Right cardiac atrium (tissue), 5 donors: ENCODE measurements at regions not wholly inside any gene's neighbourhood (a gene's known extent, or its start where the extent isn't known, plus 50 kb on each side); places are given as distances from the start of the nearest gene placed in this dataset.
"Not testable (repeated sequence)": the region's sequence is repeated elsewhere in the genome, so short reads cannot be mapped to it uniquely, and the experiment has no call there.

ENCODE experiments used
- ATAC-seq, 2 donors: fragments of 200-7000 bp; cut with Tn5 transposase; one replicate each; pipeline versions ENCODE4 v1.8.0 to v1.9.1; 2020; ENCODE audit warnings: moderate library complexity in 2 of 2, mild to moderate bottlenecking in 1 of 2
- DNase-seq, 3 donors: peaks; one replicate each; pipeline ENCODE4 v3.0.0-alpha.2; 2020
- H3K27ac ChIP-seq: one replicate; pipeline ENCODE4 v1.5.1; 2013; ENCODE audit warnings: mild to moderate bottlenecking, low read length, control low read depth, moderate library complexity
- H3K27me3 ChIP-seq: one replicate; pipeline ENCODE4 v1.6.1; 2013; ENCODE audit not compliant: control insufficient read depth, insufficient read depth
- H3K4me1 ChIP-seq: one replicate; pipeline ENCODE4 v1.6.1; 2013; ENCODE audit warnings: low read length; ENCODE audit not compliant: control insufficient read depth, insufficient read depth
- H3K4me3 ChIP-seq: one replicate; pipeline ENCODE4 v1.5.1; 2013; ENCODE audit warnings: low read length, control low read depth
- H3K9me3 ChIP-seq: one replicate; pipeline ENCODE4 v1.6.1; 2013; ENCODE audit warnings: low read length; ENCODE audit not compliant: control insufficient read depth
- WGBS: extraction: QIAGEN DNeasy Blood & Tissue Kit; methylation state at CpG from one replicate; pipeline ENCODE4 v1.1.7; 2013; 5-methylcytosine and 5-hydroxymethylcytosine counted together
- intact Hi-C, 4 donors: fragments of 100-400 bp; cut with DNase I; formaldehyde crosslinking; loops; one replicate each; pipeline versions ENCODE4 v1.11.0 to v1.14.0; 2022 to 2023
- donor health status: healthy with polysubstance abuse.
- donor health status: DM: no; HTN: yes; CAD: no.
- donor health status: DM: no; HTN: no; CAD: no.
- donor health status: DM: no; HTN: yes; CAD: no; lungs with severe emphysema.
- donor health status: DM: yes; HTN: yes; CAD: no.

DNA sequence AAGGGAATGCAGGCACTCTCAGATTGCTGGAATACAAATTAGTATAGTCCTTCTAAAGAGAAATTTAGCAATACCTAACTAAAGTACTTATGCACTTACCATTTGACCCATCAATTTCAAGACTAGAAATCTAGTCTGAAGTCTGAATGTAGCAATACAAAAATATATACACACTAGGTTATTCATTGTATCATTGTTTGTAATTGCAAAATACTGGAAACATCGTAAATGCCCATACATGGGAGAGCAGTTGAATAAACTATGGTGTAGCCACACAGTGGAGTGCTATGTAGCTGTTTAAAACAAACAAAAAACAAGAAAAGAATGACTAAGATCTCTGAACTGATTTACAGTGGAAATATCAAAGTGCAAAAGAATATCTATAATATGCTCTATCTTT lies 346.4 kb downstream of the ZNF674 start:
- DNase-seq, result no peak
- H3K27ac ChIP-seq, result no peak overlapping the region
- no peaks in the 10 kb centered on the region for H3K27me3 ChIP-seq
- no peak overlapping the region for H3K4me3 ChIP-seq
- H3K4me1 ChIP-seq, result no peaks in the 10 kb centered on the region
- 82% methylated on average over 1 of the region's 1 CpG for WGBS
- no peak for ATAC-seq
- no peaks in the 10 kb centered on the region for H3K9me3 ChIP-seq
- intact Hi-C loops, result no loop called here

DNA sequence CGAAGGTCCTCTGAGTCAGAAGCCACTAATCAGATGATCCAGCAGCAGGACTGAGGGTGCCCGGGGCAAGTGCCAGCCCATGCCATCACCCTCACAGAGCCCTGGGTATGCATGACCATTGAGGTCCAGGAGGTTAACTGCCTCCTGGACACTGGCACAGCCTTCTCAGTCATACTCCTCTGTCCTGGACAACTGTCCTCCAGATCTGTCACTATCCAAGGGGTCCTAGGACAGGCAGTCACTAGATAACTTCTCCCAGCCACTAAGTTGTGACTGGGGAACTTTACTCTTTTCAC lies 358.5 kb downstream of the ZNF674 start:
- H3K27ac ChIP-seq, H3K4me1 ChIP-seq, DNase-seq, ATAC-seq, H3K9me3 ChIP-seq, H3K27me3 ChIP-seq, intact Hi-C loops, H3K4me3 ChIP-seq: not testable (repeated sequence)
- 92% methylated on average over 2 of the region's 2 CpGs for WGBS

DNA sequence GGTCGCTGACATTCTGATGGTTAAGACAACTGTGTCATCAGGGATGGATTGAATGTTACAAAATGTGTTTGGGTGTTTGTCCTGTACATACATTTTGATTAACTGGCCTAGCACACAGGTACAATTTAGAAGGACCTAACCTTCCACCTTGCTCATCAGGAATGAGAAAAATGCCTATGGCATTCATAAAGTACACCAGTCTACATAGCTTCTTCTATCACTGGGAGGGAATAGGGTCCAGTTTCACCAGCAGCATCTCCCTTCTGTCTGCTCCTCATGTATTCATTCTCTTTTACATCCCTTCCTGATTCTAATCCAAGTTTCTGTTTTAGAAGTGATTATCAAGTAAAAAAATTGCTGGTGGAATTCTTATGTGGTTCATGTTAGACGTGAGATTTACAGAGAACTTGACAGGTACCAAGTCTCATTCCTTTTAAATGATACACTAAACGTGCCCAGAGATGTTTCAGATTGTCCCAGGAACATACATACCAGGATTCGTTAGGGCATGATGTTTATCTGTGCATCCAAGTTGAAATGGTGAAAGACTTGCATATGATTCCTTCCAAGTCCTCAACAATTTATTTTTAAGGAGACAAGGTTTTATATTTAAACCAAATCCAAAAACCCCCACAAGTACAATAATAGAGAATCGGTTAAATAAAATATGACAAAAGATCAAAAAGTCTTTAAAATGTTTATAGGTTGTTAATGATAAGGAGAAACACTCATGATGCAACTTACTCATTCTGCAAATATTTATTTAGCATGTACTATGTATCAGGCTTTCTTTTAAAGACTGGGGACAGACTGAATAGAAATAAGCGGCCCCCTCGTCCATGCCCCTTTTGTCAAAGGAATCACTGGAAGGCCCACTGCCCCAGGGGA lies 359.1 kb downstream of the ZNF674 start:
- no peaks in the 10 kb centered on the region for H3K4me1 ChIP-seq
- no peaks in the 10 kb centered on the region for H3K9me3 ChIP-seq
- no peak for ATAC-seq
- DNase-seq, result no peak
- WGBS, result 73% methylated on average over 7 of the region's 7 CpGs
- intact Hi-C loops, result no loop called here
- no peak overlapping the region for H3K4me3 ChIP-seq
- H3K27ac ChIP-seq, result no peak overlapping the region
- H3K27me3 ChIP-seq, result no peaks in the 10 kb centered on the region

DNA sequence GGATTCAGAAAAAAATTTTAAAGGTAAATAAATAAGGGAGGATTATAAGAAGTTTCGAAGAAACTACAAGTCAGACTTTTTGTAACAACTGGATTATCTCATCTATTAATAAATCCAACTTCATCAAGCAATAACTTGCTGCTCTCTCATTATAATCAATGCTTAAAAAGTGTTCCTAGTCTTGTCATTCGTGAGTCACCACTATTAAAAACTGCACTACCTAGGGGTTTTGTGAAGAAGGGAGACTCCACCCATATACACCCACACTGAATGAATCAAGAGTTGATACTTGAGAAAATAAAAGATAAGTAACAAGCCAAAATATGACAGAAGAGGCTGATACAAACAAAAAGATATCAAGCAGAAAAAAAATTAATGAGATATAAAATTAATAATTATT lies 360.5 kb downstream of the ZNF674 start:
- Histone ChIP-seq H3K4me3 (no peak overlapping the region), H3K27ac (no peak overlapping the region), H3K4me1 (no peaks in the 10 kb centered on the region), H3K9me3 (no peaks in the 10 kb centered on the region), H3K27me3 (no peaks in the 10 kb centered on the region)
- 78% methylated on average over 2 of the region's 2 CpGs for WGBS
- ATAC-seq, result no peak
- no peak for DNase-seq
- intact Hi-C loops, result no loop called here

DNA sequence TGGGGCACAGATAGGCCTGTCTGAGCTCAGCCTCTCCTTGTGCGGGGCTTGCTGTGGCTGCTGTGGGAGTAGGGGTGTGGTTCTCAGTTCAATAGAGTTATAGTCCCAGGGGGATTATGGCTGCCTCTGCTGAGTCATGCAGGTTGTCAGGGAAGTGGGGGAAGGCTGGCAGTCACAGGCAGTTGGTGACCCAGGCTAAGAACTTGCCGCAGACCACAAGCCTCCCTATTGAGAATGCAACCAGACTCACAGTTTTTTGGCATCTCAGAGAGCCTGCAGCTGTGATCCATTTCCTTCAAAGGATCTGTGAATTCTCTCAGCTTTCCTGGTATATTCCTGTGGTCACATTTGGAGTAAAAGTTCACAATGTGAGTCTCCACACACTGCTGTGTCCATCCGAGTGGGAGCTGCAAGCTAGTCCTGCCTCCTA lies 364.9 kb downstream of the ZNF674 start:
- DNase-seq, result no peak
- 53% methylated on average over 3 of the region's 3 CpGs for WGBS
- intact Hi-C loops, result no loop called here

DNA sequence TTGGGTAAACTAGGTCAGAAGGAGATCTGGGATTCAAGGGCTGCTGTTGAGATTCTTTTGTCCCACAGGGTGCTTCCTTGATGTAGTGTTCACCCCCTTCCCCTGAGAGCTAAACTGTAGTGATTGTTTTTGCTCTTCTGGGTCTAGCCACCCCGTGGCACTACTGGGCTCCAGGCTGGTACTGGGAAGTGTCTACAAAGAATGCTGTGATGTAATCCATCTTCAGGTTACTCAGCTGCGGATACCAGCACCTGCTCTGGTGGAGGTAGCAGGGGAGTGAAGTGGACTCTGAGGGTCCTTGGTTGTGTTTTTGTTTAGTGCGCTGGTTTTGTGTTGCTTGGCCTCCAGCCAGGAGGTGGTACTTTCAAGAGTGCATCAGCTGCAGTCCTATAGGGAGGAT lies 365.5 kb downstream of the ZNF674 start:
- Histone ChIP-seq H3K27me3 (no peaks in the 10 kb centered on the region), H3K27ac (no peak overlapping the region), H3K4me3 (no peak overlapping the region), H3K9me3 (no peaks in the 10 kb centered on the region), H3K4me1 (no peaks in the 10 kb centered on the region)
- ATAC-seq (no peak), DNase-seq (no peak)
- WGBS, result 79% methylated on average over 3 of the region's 3 CpGs
- intact Hi-C loops, result no loop called here

More for the DNA sequence above, 364.9 kb downstream of the ZNF674 start:
- Histone ChIP-seq H3K4me1 (no peaks in the 10 kb centered on the region), H3K9me3 (no peaks in the 10 kb centered on the region), H3K27ac (no peak overlapping the region), H3K27me3 (no peaks in the 10 kb centered on the region), H3K4me3 (no peak overlapping the region)
- ATAC-seq, result no peak

DNA sequence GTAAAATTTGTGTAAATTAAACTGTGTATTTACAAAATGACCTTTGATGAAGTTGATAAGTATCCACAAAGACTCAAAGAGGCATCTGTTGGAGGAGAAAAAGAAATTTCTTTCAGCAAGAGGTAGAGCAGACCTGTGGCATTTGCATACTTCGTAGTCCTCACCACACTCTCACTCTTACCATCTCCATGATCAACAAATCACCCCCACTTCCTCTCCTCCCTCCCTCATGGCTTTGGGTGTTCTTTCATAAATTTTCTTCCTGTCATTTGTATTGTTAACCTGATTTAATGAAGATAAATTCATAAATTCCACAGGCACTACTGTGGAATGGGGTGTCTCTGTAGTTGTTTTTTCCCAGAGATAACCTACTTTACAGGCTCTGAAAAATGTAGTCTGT lies 366.5 kb downstream of the ZNF674 start:
- 60% methylated on average over 1 of the region's 1 CpG for WGBS
- intact Hi-C loops, result no loop called here
- ATAC-seq (no peak), DNase-seq (no peak)
- Histone ChIP-seq H3K4me3 (no peak overlapping the region), H3K27me3 (no peaks in the 10 kb centered on the region), H3K27ac (no peak overlapping the region), H3K4me1 (no peaks in the 10 kb centered on the region), H3K9me3 (no peaks in the 10 kb centered on the region)

DNA sequence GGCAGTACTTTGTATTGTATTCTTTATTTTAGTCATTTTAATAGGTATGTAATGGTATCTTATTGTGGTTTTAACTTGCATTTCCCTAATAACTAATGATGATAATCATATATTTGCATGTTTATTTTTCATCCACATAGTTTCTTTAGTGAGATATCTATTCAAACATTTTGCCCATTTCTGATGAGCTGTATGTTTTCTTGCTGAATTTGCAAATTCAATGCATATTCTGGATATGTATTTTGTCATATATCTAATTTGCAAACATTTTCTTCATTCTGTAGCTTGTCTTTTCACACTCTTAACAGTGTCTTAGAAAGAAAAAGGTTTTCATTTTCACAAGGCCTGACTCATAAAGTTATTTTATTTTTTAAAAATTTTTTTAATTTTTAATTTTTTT lies 372.1 kb downstream of the ZNF674 start:
- Histone ChIP-seq H3K4me1 (no peaks in the 10 kb centered on the region), H3K27ac (no peak overlapping the region), H3K4me3 (no peak overlapping the region), H3K27me3 (no peaks in the 10 kb centered on the region), H3K9me3 (no peaks in the 10 kb centered on the region)
- intact Hi-C loops, result no loop called here
- no peak for ATAC-seq
- DNase-seq, result no peak

DNA sequence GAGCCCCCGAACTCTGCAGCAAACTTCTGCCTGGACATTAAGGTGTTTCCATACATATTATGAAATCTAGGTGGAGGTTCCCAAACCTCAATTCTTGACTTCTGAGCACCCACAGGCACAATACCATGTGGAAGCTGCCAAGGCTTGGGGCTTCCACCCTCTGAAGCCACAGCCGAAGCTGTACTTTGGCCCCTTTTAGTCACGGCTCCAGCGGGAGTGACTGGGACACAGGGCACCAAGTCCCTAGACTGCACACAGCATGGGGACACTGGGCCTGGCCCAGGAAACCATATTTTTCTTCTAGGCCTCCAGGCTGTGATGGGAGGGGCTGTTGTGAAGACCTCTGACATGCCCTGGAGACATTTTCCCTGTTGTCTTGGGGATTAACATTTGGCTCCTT lies 373.8 kb downstream of the ZNF674 start:
- H3K27ac ChIP-seq, H3K4me3 ChIP-seq, intact Hi-C loops, H3K27me3 ChIP-seq, ATAC-seq, H3K4me1 ChIP-seq, DNase-seq, H3K9me3 ChIP-seq: not testable (repeated sequence)
- WGBS, result 96% methylated on average over 4 of the region's 4 CpGs

DNA sequence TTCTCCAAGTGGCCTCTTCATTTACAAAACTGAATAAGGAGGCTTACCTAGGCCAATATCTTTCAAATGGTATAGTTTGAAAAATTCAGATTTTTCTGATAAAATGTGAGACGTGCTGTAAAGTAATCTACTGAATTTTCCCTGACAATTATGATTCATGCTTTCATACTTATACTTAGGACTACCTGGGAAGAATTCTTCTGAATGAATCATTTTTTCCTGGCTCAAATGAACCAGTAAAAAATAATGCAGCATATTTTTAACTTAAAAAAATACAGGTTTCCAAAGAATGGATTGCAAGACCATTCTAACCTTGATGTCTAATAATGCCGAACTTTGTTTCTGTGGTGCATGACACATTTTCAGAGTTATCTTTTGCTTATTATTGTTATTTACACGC lies 375.4 kb downstream of the ZNF674 start:
- 76% methylated on average over 3 of the region's 3 CpGs for WGBS
- intact Hi-C loops, result no loop called here
- no peak overlapping the region for H3K27ac ChIP-seq

DNA sequence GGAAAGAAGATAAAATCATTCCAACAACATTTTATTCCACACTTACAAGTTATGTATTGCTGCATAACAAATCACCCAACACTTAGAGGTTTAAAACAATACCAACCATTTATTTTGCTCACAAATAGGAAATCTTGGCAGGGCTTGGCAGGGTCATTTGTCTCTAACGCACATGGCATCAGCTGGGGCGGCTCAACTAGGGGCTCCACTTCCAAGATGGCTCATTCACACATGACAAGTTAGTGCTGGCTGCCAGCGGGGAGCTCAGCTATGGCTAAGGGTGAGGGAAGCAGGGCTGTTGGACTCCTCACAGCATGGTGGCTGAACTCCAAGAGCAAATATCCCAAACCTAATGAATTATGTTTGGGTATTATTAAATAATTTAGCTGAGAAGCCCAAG lies 377.0 kb downstream of the ZNF674 start:
- H3K9me3 ChIP-seq, result no peaks in the 10 kb centered on the region
- ATAC-seq, result no peak

More for the DNA sequence above, 375.4 kb downstream of the ZNF674 start:
- no peaks in the 10 kb centered on the region for H3K4me1 ChIP-seq
- no peaks in the 10 kb centered on the region for H3K9me3 ChIP-seq
- no peak overlapping the region for H3K4me3 ChIP-seq
- H3K27me3 ChIP-seq, result no peaks in the 10 kb centered on the region
- ATAC-seq, result no peak
- DNase-seq, result no peak

DNA sequence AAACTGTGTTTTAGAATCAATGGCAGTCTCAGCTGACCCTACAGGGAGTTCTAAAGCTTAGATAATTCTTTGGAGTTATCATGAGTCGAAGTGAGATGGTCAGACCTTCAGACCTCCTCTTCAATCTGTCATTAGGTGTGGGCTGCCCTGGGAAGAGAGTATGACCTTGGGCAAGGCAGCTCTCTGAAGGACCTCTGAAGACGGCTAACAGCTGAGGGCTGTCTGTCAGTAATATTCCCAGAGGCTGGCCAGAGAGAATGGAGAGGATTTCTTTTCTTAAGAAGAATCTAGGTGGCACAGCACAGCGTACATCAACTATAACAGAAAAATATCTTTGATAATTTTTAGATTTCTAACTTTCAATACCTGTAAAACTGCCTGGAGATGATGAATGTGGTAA lies 379.4 kb downstream of the ZNF674 start:
- intact Hi-C loops, result no loop called here
- no peaks in the 10 kb centered on the region for H3K9me3 ChIP-seq
- DNase-seq (no peak), ATAC-seq (no peak)
- WGBS, result 37% methylated on average over 3 of the region's 3 CpGs
- H3K4me3 ChIP-seq, result no peak overlapping the region
- no peaks in the 10 kb centered on the region for H3K27me3 ChIP-seq
- H3K27ac ChIP-seq, result no peak overlapping the region
- H3K4me1 ChIP-seq, result no peaks in the 10 kb centered on the region

More for the DNA sequence above, 377.0 kb downstream of the ZNF674 start:
- Histone ChIP-seq H3K4me3 (no peak overlapping the region), H3K4me1 (no peaks in the 10 kb centered on the region), H3K27me3 (no peaks in the 10 kb centered on the region), H3K27ac (no peak overlapping the region)
- no peak for DNase-seq
- intact Hi-C loops, result no loop called here
- WGBS, result 75% methylated on average over 3 of the region's 3 CpGs
